VCaP (cell line): ENCODE measurements at regions not wholly inside any gene's neighbourhood (a gene's known extent, or its start where the extent isn't known, plus 50 kb on each side); places are given as distances from the start of the nearest gene placed in this dataset.
"Not testable (repeated sequence)": the region's sequence is repeated elsewhere in the genome, so short reads cannot be mapped to it uniquely, and the experiment has no call there.

Experiments used
- H3K27ac ChIP-seq: fragments of 450-650 bp; 2 replicates; pipeline ENCODE4 v1.5.1; 2017
- TF ChIP-seq, protein P1 (sequence below): fragments of 450-650 bp; conservative IDR thresholded peaks from 2 replicates; pipeline ENCODE4 v1.5.1; 2017; ENCODE audit warnings: mild to moderate bottlenecking, moderate library complexity

DNA sequence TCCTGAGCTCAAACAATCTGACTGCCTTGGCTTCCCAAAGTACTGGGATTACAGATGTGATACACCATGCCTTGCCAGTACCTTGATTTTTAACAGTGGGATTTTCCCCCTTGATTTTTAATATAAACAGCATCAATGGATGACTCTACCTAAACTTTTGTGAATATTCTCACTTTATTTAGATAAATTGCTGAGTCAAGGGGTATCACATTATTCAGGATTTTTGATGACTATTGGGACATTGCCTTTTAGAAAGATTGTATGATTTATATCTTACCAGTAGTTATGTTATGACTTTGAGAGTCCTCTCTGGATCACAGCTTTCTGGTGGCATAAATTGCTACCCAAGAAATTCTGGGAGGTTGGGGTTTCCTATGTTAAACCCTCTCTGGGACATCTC is 112.5 kb upstream of the SPAG17 start:
- no peak overlapping the region for H3K27ac ChIP-seq
- TF ChIP-seq, protein P1, sequence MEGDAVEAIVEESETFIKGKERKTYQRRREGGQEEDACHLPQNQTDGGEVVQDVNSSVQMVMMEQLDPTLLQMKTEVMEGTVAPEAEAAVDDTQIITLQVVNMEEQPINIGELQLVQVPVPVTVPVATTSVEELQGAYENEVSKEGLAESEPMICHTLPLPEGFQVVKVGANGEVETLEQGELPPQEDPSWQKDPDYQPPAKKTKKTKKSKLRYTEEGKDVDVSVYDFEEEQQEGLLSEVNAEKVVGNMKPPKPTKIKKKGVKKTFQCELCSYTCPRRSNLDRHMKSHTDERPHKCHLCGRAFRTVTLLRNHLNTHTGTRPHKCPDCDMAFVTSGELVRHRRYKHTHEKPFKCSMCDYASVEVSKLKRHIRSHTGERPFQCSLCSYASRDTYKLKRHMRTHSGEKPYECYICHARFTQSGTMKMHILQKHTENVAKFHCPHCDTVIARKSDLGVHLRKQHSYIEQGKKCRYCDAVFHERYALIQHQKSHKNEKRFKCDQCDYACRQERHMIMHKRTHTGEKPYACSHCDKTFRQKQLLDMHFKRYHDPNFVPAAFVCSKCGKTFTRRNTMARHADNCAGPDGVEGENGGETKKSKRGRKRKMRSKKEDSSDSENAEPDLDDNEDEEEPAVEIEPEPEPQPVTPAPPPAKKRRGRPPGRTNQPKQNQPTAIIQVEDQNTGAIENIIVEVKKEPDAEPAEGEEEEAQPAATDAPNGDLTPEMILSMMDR: no peak

DNA sequence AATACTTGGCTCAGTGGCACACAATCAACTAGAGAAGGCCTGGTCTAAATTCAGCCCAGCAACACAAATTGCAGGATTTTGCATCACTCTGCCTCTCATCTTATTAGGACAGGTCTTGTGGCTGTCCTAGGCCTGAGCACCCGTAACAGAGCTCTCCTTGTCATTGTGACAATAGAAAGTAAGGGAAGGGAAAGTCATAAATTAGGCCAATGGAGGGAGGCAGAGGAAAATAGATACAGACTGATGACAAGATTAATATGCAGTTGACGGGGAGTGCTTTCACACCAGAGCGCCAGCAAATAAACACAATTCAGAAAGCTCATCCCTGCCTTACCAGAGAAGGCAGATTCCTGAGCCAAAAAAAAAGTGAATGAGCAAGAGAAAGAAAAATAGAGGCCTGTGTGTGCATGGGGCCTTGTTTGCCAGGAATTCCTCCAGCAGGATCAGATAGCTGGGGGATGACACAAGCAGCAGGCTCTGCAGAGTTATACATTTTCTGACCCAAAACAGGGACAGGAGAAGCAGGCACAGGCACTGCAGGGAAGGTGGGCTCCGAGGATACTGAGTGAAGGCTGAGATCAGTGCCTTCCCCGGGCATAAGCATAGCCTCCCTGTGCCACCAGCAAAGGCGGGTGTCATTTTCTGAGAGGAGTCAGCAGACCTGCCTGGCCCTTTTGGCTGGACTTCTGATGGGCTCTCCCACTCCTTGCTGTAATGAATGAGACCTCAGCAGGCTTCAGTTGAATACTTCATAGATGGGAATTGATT is 110.0 kb upstream of the SPAG17 start:
- no peak overlapping the region for H3K27ac ChIP-seq
- TF ChIP-seq, protein P1: no peak

DNA sequence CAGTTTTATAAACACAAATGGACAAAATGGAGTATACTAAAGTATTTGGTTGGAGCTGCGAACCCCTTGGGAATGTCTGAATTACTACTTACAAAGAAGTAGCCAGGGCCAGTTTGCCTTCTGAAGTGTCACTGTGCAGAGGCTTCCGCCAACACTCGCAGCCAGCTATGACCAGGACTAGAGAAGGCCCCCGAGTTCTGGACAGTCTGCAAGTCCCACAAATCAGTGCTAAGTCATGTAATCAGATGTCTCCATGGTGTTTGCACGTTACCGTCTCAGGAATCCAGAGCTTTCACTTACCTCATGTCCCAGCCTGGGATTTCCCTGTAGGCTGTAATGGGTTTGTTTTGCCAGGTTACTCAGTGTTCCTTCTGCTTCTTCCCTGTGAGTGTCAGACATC is 106.6 kb upstream of the SPAG17 start:
- TF ChIP-seq, protein P1: no peak

DNA sequence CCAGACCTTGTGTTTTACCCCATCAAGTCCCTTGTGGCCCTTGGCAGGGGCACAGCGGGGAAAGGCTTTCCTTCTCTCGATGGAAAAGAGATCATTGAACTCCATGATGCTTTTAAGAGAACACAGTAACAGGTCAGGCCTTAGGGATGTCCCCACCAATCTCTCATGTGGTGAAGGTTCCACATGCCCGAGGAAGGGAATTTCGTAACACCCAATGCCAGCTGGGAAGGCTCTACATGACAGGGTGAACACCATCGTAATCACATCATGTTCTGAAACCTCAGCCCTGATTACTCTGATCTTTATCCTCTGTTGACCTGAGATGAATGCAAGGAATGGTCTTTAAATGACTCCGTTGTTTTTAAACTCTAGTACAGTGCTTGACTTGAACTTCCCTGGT is 105.5 kb upstream of the SPAG17 start:
- TF ChIP-seq, protein P1: no peak
- no peak overlapping the region for H3K27ac ChIP-seq

More for the DNA sequence above, 106.6 kb upstream of the SPAG17 start:
- no peak overlapping the region for H3K27ac ChIP-seq

DNA sequence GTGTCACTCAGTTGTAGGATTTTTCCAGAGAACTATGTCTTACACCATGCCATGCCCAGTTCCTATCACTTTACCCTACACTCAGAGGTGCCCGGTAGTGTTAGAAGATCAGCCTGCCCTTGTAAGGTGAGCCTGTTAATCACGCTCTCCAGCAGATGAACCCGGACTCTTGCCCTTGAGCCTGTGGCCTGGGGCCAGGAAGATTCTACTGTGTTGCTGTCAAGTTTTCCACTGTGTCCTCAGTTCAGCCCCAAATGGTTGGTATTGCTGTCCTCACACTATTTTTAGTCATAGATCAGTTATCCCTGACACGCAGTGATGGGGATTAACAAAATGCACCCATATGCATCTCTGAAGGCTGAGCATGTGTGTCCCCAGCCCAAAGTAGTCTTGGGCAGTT is 105.0 kb upstream of the SPAG17 start:
- no peak overlapping the region for H3K27ac ChIP-seq
- TF ChIP-seq, protein P1: no peak

DNA sequence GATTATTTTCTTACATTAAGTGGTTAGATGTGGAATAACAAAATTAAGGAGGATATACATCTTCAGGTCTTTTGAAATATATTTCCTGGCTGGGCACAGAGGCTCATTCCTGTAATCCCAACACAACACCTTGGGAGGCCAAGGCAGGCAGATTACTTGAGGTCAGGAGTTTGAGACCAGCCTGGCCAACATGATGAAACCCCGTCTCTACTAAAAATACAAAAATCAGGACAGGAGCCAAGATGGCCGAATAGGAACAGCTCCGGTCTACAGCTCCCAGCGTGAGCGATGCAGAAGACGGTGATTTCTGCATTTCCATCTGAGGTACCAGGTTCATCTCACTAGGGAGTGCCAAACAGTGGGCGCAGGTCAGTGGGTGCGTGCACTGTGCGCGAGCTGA is 95.6 kb upstream of the SPAG17 start:
- H3K27ac ChIP-seq: not testable (repeated sequence)

DNA sequence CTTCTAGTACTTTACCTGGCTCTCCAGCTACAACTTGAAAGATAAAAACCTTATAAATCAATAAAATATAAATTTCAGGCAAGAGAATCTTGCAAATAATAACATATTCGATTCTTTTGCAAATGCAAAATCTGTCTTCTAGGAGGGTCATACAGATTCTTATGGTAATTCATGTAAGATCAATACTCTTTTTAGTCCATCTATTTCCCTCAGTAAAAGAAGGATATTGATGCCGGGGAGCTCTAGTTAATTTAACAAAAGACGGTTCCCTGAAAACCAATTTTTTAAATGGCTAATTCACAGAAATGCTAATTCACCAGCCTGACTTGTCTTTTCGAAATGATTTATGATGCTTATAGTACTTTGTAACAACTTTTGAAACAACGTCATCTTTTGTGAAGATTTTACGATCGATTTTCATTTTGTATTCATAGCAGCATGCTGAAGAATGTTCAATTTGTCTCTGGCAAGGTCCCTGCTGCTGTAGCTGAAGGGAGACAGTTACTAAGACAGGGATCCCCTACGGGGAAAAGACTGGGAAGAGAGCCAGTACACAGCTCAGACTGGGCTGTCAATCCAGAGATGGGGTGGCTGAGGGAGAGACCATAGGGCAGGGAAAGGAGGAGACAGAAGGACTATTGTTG is 90.6 kb upstream of the SPAG17 start:
- no peak overlapping the region for H3K27ac ChIP-seq
- TF ChIP-seq, protein P1: no peak

DNA sequence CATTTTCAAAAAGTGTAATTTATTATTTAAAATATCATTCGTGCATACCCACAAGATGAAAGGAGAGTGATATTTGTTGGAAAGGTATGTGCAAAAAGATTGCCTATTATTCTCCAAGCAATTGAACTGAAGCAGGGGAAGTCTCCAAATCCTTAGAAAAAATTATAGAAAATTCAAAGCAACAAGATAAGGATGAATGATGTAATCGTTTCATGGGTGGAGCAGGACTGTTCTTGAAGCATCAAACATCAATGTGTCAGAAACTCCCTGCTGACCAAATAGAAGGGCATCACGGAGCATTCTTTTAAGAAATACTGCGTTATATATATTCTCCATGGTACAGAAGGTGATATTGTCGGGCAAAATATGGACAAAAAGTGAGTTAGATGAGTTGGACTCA is 87.9 kb upstream of the SPAG17 start:
- H3K27ac ChIP-seq: no peak overlapping the region
- TF ChIP-seq, protein P1: no peak
